ENCODE measurements at regions not wholly inside any gene's neighbourhood (a gene's known extent, or its start where the extent isn't known, plus 50 kb on each side); places are given as distances from the start of the nearest gene placed in this dataset.

GRCh38 chr1:4506591-4506990, 147.8 kb upstream of the AJAP1 start:
- no peak for TF ChIP-seq CTCF (conservative IDR thresholded peaks at IDR 0.05; ENCODE audit: control insufficient read depth, insufficient read depth, low read depth, low read length)
- DNase-seq (ENCODE audit: low read depth), result no peak
- H3K4me3 ChIP-seq (ENCODE audit: control insufficient read depth, low read depth, low read length), result no peak overlapping the region

GRCh38 chr1:4509206-4509605, 145.2 kb upstream of the AJAP1 start:
- no peak for TF ChIP-seq CTCF (conservative IDR thresholded peaks at IDR 0.05; ENCODE audit: control insufficient read depth, insufficient read depth, low read depth, low read length)

GRCh38 chr1:4510276-4510691, 144.1 kb upstream of the AJAP1 start:
- no peak for DNase-seq (ENCODE audit: low read depth)
- H3K4me3 ChIP-seq (ENCODE audit: control insufficient read depth, low read depth, low read length), result no peak overlapping the region
- TF ChIP-seq CTCF (conservative IDR thresholded peaks at IDR 0.05; ENCODE audit: control insufficient read depth, insufficient read depth, low read depth, low read length), result no peak

More at GRCh38 chr1:4509206-4509605, 145.2 kb upstream of the AJAP1 start:
- no peak overlapping the region for H3K4me3 ChIP-seq (ENCODE audit: control insufficient read depth, low read depth, low read length)
- no peak for DNase-seq (ENCODE audit: low read depth)

- no peak for TF ChIP-seq CTCF (conservative IDR thresholded peaks at IDR 0.05; ENCODE audit: control insufficient read depth, insufficient read depth, low read depth, low read length)
- no peak overlapping the region for H3K4me3 ChIP-seq (ENCODE audit: control insufficient read depth, low read depth, low read length)
- DNase-seq (ENCODE audit: low read depth), result no peak
Measured at GRCh38 chr1:4511374-4511773, 143.0 kb upstream of the AJAP1 start.

- H3K4me3 ChIP-seq (ENCODE audit: control insufficient read depth, low read depth, low read length), result no peak overlapping the region
- TF ChIP-seq CTCF (conservative IDR thresholded peaks at IDR 0.05; ENCODE audit: control insufficient read depth, insufficient read depth, low read depth, low read length), result no peak
- no peak for DNase-seq (ENCODE audit: low read depth)
Measured at GRCh38 chr1:4512636-4513035, 141.8 kb upstream of the AJAP1 start.

- H3K4me3 ChIP-seq (ENCODE audit: control insufficient read depth, low read depth, low read length), result no peak overlapping the region
- DNase-seq (ENCODE audit: low read depth), result no peak
- TF ChIP-seq CTCF (conservative IDR thresholded peaks at IDR 0.05; ENCODE audit: control insufficient read depth, insufficient read depth, low read depth, low read length), result no peak
Measured at GRCh38 chr1:4513685-4514084, 140.7 kb upstream of the AJAP1 start.

GRCh38 chr1:4515727-4516289, 138.6 kb upstream of the AJAP1 start:
- TF ChIP-seq CTCF (conservative IDR thresholded peaks at IDR 0.05; ENCODE audit: control insufficient read depth, insufficient read depth, low read depth, low read length), result no peak
- H3K4me3 ChIP-seq (ENCODE audit: control insufficient read depth, low read depth, low read length), result no peak overlapping the region
- no peak for DNase-seq (ENCODE audit: low read depth)
